GM12878 (cell line): ENCODE measurements at regions not wholly inside any gene's neighbourhood (a gene's known extent, or its start where the extent isn't known, plus 50 kb on each side); places are given as distances from the start of the nearest gene placed in this dataset.

Experiments used
- ATAC-seq: fragments of 200-7000 bp; cut with Tn5 transposase; 3 replicates; pipeline ENCODE4 v1.9.1; 2020; ENCODE audit warnings: mild to moderate bottlenecking, moderate library complexity
- BruUV-seq: library from RNA; stranded (reverse); fragments of 400-500 nt; replicated peaks from 2 replicates; lab custom pipeline; 2021; lab: Mats Ljungman, UMichigan
- CTCF ChIA-PET: fragments of 300-600 bp; sonication (Branson Sonifier 250); formaldehyde crosslinking; extraction: SDS; loops from one replicate; lab custom pipeline; 2021; ENCODE audit warnings: inconsistent platforms; lab: Yijun Ruan, JAX
- POLR2A ChIA-PET: fragments of 350-600 bp; formaldehyde crosslinking; extraction: SDS; loops from one replicate; lab custom pipeline; 2021; ENCODE audit warnings: inconsistent platforms; lab: Charles Lee
- RAD21 ChIA-PET: fragments of 300-600 bp; sonication (Branson Sonifier 250); formaldehyde crosslinking; loops from one replicate; lab custom pipeline; 2023; ENCODE audit warnings: antibody characterized with exemption; ENCODE audit not compliant: unreplicated experiment; lab: Charles Lee
- SMC1A ChIA-PET: fragments of 300-600 bp; sonication (Branson Sonifier 250); formaldehyde crosslinking; loops from one replicate; lab custom pipeline; 2023; ENCODE audit not compliant: unreplicated experiment, uncharacterized antibody; lab: Charles Lee
- DNase-seq: peaks from one replicate; pipeline ENCODE4 v3.0.0-alpha.2; 2011; ENCODE audit warnings: low read depth, low spot score
- FAIRE-seq: peaks from 3 replicates; lab custom pipeline; 2011; peaks lifted over from hg19 to GRCh38; lab: Jason Lieb, UNC
- H2AFZ ChIP-seq: 2 replicates; pipeline ENCODE4 v1.6.0; 2011; ENCODE audit warnings: low read depth, low read length, control low read depth; ENCODE audit not compliant: control insufficient read depth
- H3K27ac ChIP-seq: 2 replicates; pipeline ENCODE4 v1.5.1; 2011; ENCODE audit warnings: control low read depth; ENCODE audit not compliant: control insufficient read depth, insufficient read depth
- H3K27me3 ChIP-seq, 2 experiments: replicated peaks in 1 of 2; 2 replicates each; pipeline versions ENCODE4 v1.6.0 to v1.6.1; 2011; ENCODE audit warnings: low read length in 1 of 2; ENCODE audit not compliant: control insufficient read depth in 2 of 2, insufficient read depth in 2 of 2
- H3K36me3 ChIP-seq, 2 experiments: 2 replicates each; pipeline ENCODE4 v1.5.1; 2011; ENCODE audit warnings: low read length in 1 of 2; ENCODE audit not compliant: control insufficient read depth in 2 of 2, insufficient read depth in 2 of 2
- H3K4me1 ChIP-seq: 2 replicates; pipeline ENCODE4 v1.6.1; 2011; ENCODE audit warnings: mild to moderate bottlenecking, low read length, moderate library complexity, mixed read lengths; ENCODE audit not compliant: control insufficient read depth, insufficient read depth
- H3K4me2 ChIP-seq: 2 replicates; pipeline ENCODE4 v1.6.0; 2011; ENCODE audit warnings: control low read depth; ENCODE audit not compliant: control insufficient read depth, insufficient read depth
- H3K4me3 ChIP-seq: fragments of 200-600 bp; sonication (generic); 2 replicates; pipeline ENCODE4 v1.5.1; 2016
- H3K79me2 ChIP-seq: 2 replicates; pipeline ENCODE4 v1.6.0; 2011; ENCODE audit warnings: low read length; ENCODE audit not compliant: control insufficient read depth, insufficient read depth
- H3K9ac ChIP-seq: 2 replicates; pipeline ENCODE4 v1.8.0; 2011; ENCODE audit warnings: low read length, control low read depth, mixed read lengths; ENCODE audit not compliant: control insufficient read depth, insufficient read depth
- H3K9me3 ChIP-seq: replicated peaks from 3 replicates; pipeline ENCODE4 v1.5.1; 2011; ENCODE audit warnings: mild to moderate bottlenecking, low read length; ENCODE audit not compliant: control insufficient read depth, insufficient read depth
- H4K20me1 ChIP-seq: 2 replicates; pipeline ENCODE4 v1.6.0; 2011; ENCODE audit not compliant: control insufficient read depth, insufficient read depth
- BCL3 ChIP-seq: IDR thresholded peaks from 2 replicates; pipeline ENCODE4 v1.6.1; 2011; ENCODE audit warnings: borderline replicate concordance, low read depth, mild to moderate bottlenecking, moderate library complexity, low read length; ENCODE audit not compliant: insufficient read depth, poor library complexity, severe bottlenecking
- CHD4 ChIP-seq: fragments of 200-600 bp; sonication (generic); IDR thresholded peaks from 2 replicates; pipeline ENCODE4 v1.6.1; 2016; ENCODE audit warnings: mild to moderate bottlenecking
- RAD51 ChIP-seq: fragments of 450-650 bp; IDR thresholded peaks from 2 replicates; pipeline ENCODE4 v1.6.1; 2016; ENCODE audit warnings: moderate library complexity, mild to moderate bottlenecking, inconsistent platforms
- SMC3 ChIP-seq: IDR thresholded peaks from 2 replicates; pipeline ENCODE4 v1.6.1; 2011; ENCODE audit warnings: low read length, improper control_type of control experiment, borderline replicate concordance
- TCF12 ChIP-seq: IDR thresholded peaks from 2 replicates; pipeline ENCODE4 v1.6.1; 2011; ENCODE audit warnings: low read depth, mild to moderate bottlenecking, low read length
- in situ Hi-C: fragments of 300-500 bp; cut with MboI; formaldehyde crosslinking; loops from 9 replicates; pipeline ENCODE4 v1.14.3; 2018; ENCODE audit warnings: mixed read lengths
- intact Hi-C: fragments of 100-400 bp; cut with micrococcal nuclease; formaldehyde crosslinking; loops from one replicate; pipeline ENCODE4 v1.14.2; 2022; ENCODE audit not compliant: unreplicated experiment
- TF ChIP-seq, protein P1 (sequence below): fragments of 450-650 bp; IDR thresholded peaks from 2 replicates; pipeline ENCODE4 v1.6.1; 2017; ENCODE audit warnings: antibody characterized with exemption, mild to moderate bottlenecking, moderate library complexity

- no peak for TF ChIP-seq CHD4
Measured at GRCh38 chr7:155941688-155942087, 129.4 kb upstream of the SHH start (continued).

DNA sequence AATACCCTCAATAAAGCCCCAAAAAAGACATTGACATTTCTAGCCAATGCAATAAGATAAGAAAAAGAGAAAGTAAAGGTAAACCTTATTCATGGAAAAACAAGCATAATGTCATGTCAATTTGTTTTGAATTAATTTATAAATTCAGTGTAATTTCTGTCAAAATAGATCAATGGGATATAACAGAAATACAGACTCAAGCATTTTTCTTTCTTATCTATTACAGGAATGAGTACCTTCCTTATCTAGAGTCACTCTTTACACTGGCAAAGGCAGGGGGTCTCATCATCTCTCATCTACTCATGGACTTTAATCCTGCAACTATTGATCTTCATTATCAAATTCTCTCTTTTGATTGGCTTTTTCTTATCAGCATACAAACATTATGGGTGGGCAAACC is 127.1 kb upstream of the SHH start:
- no peak overlapping the region for H3K4me2 ChIP-seq
- in situ Hi-C loops = no loop called here
- ATAC-seq (no peak), DNase-seq (no peak), FAIRE-seq (no peak)
- peaks cover 0 to 2% of the 10 kb centered on the region in 2 experiments; a peak in 2 of 4 replicates for H3K27me3 ChIP-seq
- H3K4me3 ChIP-seq = no peak overlapping the region
- POLR2A ChIA-PET = no interaction called here
- no peaks in the 10 kb centered on the region for H3K79me2 ChIP-seq
- no peak overlapping the region for H3K9ac ChIP-seq
- intact Hi-C loops = no loop called here
- H3K9me3 ChIP-seq = no peaks in the 10 kb centered on the region
- H3K27ac ChIP-seq = no peak overlapping the region
- no peak overlapping the region for H2AFZ ChIP-seq
- TF ChIP-seq SMC3 = no peak
- TF ChIP-seq, protein P1, sequence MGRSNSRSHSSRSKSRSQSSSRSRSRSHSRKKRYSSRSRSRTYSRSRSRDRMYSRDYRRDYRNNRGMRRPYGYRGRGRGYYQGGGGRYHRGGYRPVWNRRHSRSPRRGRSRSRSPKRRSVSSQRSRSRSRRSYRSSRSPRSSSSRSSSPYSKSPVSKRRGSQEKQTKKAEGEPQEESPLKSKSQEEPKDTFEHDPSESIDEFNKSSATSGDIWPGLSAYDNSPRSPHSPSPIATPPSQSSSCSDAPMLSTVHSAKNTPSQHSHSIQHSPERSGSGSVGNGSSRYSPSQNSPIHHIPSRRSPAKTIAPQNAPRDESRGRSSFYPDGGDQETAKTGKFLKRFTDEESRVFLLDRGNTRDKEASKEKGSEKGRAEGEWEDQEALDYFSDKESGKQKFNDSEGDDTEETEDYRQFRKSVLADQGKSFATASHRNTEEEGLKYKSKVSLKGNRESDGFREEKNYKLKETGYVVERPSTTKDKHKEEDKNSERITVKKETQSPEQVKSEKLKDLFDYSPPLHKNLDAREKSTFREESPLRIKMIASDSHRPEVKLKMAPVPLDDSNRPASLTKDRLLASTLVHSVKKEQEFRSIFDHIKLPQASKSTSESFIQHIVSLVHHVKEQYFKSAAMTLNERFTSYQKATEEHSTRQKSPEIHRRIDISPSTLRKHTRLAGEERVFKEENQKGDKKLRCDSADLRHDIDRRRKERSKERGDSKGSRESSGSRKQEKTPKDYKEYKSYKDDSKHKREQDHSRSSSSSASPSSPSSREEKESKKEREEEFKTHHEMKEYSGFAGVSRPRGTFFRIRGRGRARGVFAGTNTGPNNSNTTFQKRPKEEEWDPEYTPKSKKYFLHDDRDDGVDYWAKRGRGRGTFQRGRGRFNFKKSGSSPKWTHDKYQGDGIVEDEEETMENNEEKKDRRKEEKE = no peak
- TF ChIP-seq TCF12 = no peak
- TF ChIP-seq RAD51 = no peak
- no peak for TF ChIP-seq BCL3
- no TSS peak for BruUV-seq
- no peaks in the 10 kb centered on the region for H4K20me1 ChIP-seq
- RAD21 ChIA-PET = no interaction called here
- no peaks in the 10 kb centered on the region for H3K4me1 ChIP-seq
- SMC1A ChIA-PET = no interaction called here
- H3K36me3 ChIP-seq = no peaks in the 10 kb centered on the region
- CTCF ChIA-PET = no interaction called here
